Ishikawa (cell line): ENCODE measurements at regions not wholly inside any gene's neighbourhood (a gene's known extent, or its start where the extent isn't known, plus 50 kb on each side); places are given as distances from the start of the nearest gene placed in this dataset.

Experiments
- CEBPB ChIP-seq: IDR thresholded peaks from 2 replicates; pipeline ENCODE4 v1.6.1; 2012
- CREB1 ChIP-seq: IDR thresholded peaks from 2 replicates; pipeline ENCODE4 v1.6.1; 2012; ENCODE audit warnings: low read depth
- EGR1 ChIP-seq: IDR thresholded peaks from 2 replicates; pipeline ENCODE4 v1.6.1; 2012
- EP300 ChIP-seq: IDR thresholded peaks from 2 replicates; pipeline ENCODE4 v1.6.1; 2012; ENCODE audit warnings: borderline replicate concordance
- FOXM1 ChIP-seq: IDR thresholded peaks from 2 replicates; pipeline ENCODE4 v1.6.1; 2012; ENCODE audit warnings: low read depth, borderline replicate concordance
- MAX ChIP-seq: IDR thresholded peaks from 2 replicates; pipeline ENCODE4 v1.6.1; 2012
- NFIC ChIP-seq: IDR thresholded peaks from 2 replicates; pipeline ENCODE4 v1.6.1; 2012
- RAD21 ChIP-seq: IDR thresholded peaks from 2 replicates; pipeline ENCODE4 v1.6.1; 2012; ENCODE audit warnings: low read depth
- REST ChIP-seq: IDR thresholded peaks from 2 replicates; pipeline ENCODE4 v1.6.1; 2012; ENCODE audit warnings: low read depth, mild to moderate bottlenecking
- TAF1 ChIP-seq: IDR thresholded peaks from 2 replicates; pipeline ENCODE4 v1.6.1; 2012; ENCODE audit warnings: low read depth, mild to moderate bottlenecking
- TCF12 ChIP-seq: IDR thresholded peaks from 2 replicates; pipeline ENCODE4 v1.6.1; 2012; ENCODE audit warnings: low read depth
- TEAD4 ChIP-seq: IDR thresholded peaks from 2 replicates; pipeline ENCODE4 v1.6.1; 2012
- USF1 ChIP-seq: IDR thresholded peaks from 2 replicates; pipeline ENCODE4 v1.6.1; 2012
- YY1 ChIP-seq: IDR thresholded peaks from 2 replicates; pipeline ENCODE4 v1.6.1; 2012; ENCODE audit warnings: low read depth
- ZBTB7A ChIP-seq: IDR thresholded peaks from 2 replicates; pipeline ENCODE4 v1.6.1; 2012; ENCODE audit warnings: low read depth

GRCh38 chr20:58064411-58065010, 163.9 kb downstream of the ANKRD60 start:
- TF ChIP-seq EP300 (no peak), TEAD4 (no peak), TCF12 (no peak), ZBTB7A (no peak), NFIC (no peak), MAX (no peak), CREB1 (no peak), FOXM1 (no peak), TAF1 (no peak), USF1 (no peak), RAD21 (no peak), EGR1 (no peak), CEBPB (no peak), YY1 (no peak), REST (no peak)

GRCh38 chr20:58059260-58059544, 169.3 kb downstream of the ANKRD60 start:
- no peak for TF ChIP-seq REST
- TF ChIP-seq ZBTB7A = no peak
- TF ChIP-seq EP300 = no peak
- TF ChIP-seq RAD21 = no peak
- no peak for TF ChIP-seq TAF1
- TF ChIP-seq USF1 = no peak
- TF ChIP-seq CREB1 = no peak
- TF ChIP-seq YY1 = no peak
- TF ChIP-seq FOXM1 = no peak

- no peak for TF ChIP-seq TAF1
- TF ChIP-seq ZBTB7A = no peak
- no peak for TF ChIP-seq FOXM1
- no peak for TF ChIP-seq CREB1
- no peak for TF ChIP-seq RAD21
- no peak for TF ChIP-seq NFIC
- TF ChIP-seq TEAD4 = no peak
- TF ChIP-seq USF1 = no peak
- TF ChIP-seq YY1 = no peak
- TF ChIP-seq TCF12 = no peak
- no peak for TF ChIP-seq EP300
- TF ChIP-seq REST = no peak
- TF ChIP-seq CEBPB = no peak
- no peak for TF ChIP-seq MAX
- TF ChIP-seq EGR1 = no peak
Observed at GRCh38 chr20:58058421-58059259, 169.8 kb downstream of the ANKRD60 start.
